H1 (cell line): ENCODE measurements at regions not wholly inside any gene's neighbourhood (a gene's known extent, or its start where the extent isn't known, plus 50 kb on each side); places are given as distances from the start of the nearest gene placed in this dataset.

ENCODE experiments used
- TAF7 ChIP-seq: optimal IDR thresholded peaks from 2 replicates; pipeline ENCODE3; 2011; ENCODE audit warnings: low read depth, mild to moderate bottlenecking, inconsistent platforms, low read length, moderate library complexity, borderline replicate concordance

- no peak for TF ChIP-seq TAF7
These were observed 964.8 kb upstream of the GJE1 start (continued) for GRCh38 chr6:141167945-141168344.
